Testis (tissue), 2 donors: ENCODE measurements at regions not wholly inside any gene's neighbourhood (a gene's known extent, or its start where the extent isn't known, plus 50 kb on each side); places are given as distances from the start of the nearest gene placed in this dataset.

ENCODE experiments used
- DNase-seq: peaks from one replicate; pipeline ENCODE4 v3.0.0-alpha.2; 2019
- H3K27ac ChIP-seq, 2 donors: fragments of 200-600 bp; sonication (generic); one replicate each; pipeline ENCODE4 v1.5.1; 2019
- H3K27me3 ChIP-seq: fragments of 200-600 bp; sonication (generic); one replicate; pipeline ENCODE4 v1.5.1; 2019
- H3K36me3 ChIP-seq: fragments of 200-600 bp; sonication (generic); one replicate; pipeline ENCODE4 v1.5.1; 2017; ENCODE audit warnings: low read depth; ENCODE audit errors: missing control alignments
- H3K4me1 ChIP-seq: fragments of 200-600 bp; sonication (generic); one replicate; pipeline ENCODE4 v1.5.1; 2019
- H3K4me3 ChIP-seq, 2 donors: fragments of 200-600 bp; sonication (generic); one replicate each; pipeline ENCODE4 v1.5.1; 2017 to 2019
- H3K9me3 ChIP-seq: fragments of 200-600 bp; sonication (generic); one replicate; pipeline ENCODE4 v1.5.1; 2017
- POLR2A ChIP-seq: fragments of 450-650 bp; IDR thresholded peaks from one replicate; pipeline ENCODE4 v1.6.1; 2017; ENCODE audit warnings: antibody characterized with exemption, mild to moderate bottlenecking, moderate library complexity
- WGBS, 2 donors: methylation state at CpG; one replicate each; pipeline ENCODE4 v1.1.5; 2018; 5-methylcytosine and 5-hydroxymethylcytosine counted together
- intact Hi-C: fragments of 100-400 bp; cut with DNase I; formaldehyde crosslinking; loops from one replicate; pipeline ENCODE4 v1.15.1; 2023; ENCODE audit warnings: low total_unique reads
- TF ChIP-seq, protein P1 (sequence below), 3 experiments: fragments of 450-650 bp in 2 of 3; fragments of 200-600 bp in 1 of 3; sonication (generic) in 1 of 3; IDR thresholded peaks; one replicate each; pipeline ENCODE4 v1.5.1; 2016 to 2019; ENCODE audit warnings: antibody characterized with exemption in 3 of 3, mild to moderate bottlenecking in 2 of 3, moderate library complexity in 1 of 3

DNA sequence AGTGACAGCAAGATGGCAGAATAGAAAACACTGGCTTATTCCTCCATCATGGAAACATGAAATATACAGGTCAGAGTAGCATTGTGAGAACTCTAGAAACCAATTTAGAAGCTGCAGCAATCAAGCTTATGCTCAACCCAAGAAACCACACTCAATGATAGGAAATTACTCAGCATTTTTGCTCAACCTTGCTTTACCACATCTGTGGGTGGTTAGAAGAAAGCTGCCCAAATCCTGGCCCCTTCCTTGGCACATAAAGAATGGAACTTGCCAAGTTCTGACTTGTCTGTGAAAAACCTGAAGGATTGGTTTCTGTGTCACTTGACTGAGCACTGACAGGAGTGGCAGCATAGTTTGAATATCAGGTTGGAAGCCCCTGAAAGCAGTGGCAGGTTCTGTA is 108.0 kb upstream of the MOCS1 start:
- Histone ChIP-seq H3K36me3 (no peaks in the 10 kb centered on the region), H3K27me3 (no peaks in the 10 kb centered on the region), H3K27ac (no peak overlapping the region), H3K4me1 (no peaks in the 10 kb centered on the region), H3K9me3 (no peaks in the 10 kb centered on the region), H3K4me3 (no peak overlapping the region)
- no peak for DNase-seq
- intact Hi-C loops, result no loop called here
- TF ChIP-seq POLR2A, result no peak
- TF ChIP-seq, protein P1, sequence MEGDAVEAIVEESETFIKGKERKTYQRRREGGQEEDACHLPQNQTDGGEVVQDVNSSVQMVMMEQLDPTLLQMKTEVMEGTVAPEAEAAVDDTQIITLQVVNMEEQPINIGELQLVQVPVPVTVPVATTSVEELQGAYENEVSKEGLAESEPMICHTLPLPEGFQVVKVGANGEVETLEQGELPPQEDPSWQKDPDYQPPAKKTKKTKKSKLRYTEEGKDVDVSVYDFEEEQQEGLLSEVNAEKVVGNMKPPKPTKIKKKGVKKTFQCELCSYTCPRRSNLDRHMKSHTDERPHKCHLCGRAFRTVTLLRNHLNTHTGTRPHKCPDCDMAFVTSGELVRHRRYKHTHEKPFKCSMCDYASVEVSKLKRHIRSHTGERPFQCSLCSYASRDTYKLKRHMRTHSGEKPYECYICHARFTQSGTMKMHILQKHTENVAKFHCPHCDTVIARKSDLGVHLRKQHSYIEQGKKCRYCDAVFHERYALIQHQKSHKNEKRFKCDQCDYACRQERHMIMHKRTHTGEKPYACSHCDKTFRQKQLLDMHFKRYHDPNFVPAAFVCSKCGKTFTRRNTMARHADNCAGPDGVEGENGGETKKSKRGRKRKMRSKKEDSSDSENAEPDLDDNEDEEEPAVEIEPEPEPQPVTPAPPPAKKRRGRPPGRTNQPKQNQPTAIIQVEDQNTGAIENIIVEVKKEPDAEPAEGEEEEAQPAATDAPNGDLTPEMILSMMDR (IDR thresholded peaks at IDR 0.05), result no peak

GRCh38 chr6:40039042-40039441 is 104.8 kb upstream of the MOCS1 start:
- H3K9me3 ChIP-seq, result no peaks in the 10 kb centered on the region
- no peak for TF ChIP-seq POLR2A
- TF ChIP-seq, protein P1 (IDR thresholded peaks at IDR 0.05), result no peak
- H3K36me3 ChIP-seq, result no peaks in the 10 kb centered on the region
- H3K4me1 ChIP-seq, result no peaks in the 10 kb centered on the region
- DNase-seq, result no peak
- WGBS, 2 donors, result 83 to 90% methylated on average over 3 of the region's 3 CpGs
- intact Hi-C loops, result no loop called here
- H3K4me3 ChIP-seq, result no peak overlapping the region
- no peaks in the 10 kb centered on the region for H3K27me3 ChIP-seq
- no peak overlapping the region for H3K27ac ChIP-seq

DNA sequence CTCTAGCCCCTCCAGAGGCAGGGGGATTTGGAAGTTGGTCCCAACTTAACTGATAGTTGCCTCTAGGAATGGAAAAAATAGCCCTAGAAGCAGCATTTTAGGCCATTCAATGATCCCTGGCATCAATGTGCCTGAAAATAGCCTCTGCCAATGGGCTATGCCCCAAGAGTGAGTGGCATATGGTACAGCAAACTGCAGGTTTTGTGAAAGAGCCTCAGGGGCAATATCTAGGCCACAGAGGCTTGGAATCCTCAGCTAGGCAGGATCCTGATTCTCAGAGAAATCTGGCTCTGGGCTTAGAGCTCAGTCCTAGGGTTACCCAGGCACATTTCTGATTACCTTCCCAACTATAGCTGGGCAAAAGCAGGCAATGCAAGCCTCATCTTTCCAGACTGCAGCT is 104.4 kb upstream of the MOCS1 start:
- Histone ChIP-seq H3K36me3 (no peaks in the 10 kb centered on the region), H3K4me3 (no peak overlapping the region), H3K9me3 (no peaks in the 10 kb centered on the region), H3K27me3 (no peaks in the 10 kb centered on the region), H3K27ac (no peak overlapping the region), H3K4me1 (no peaks in the 10 kb centered on the region)
- intact Hi-C loops, result no loop called here
- no peak for DNase-seq
- no peak for TF ChIP-seq POLR2A
- TF ChIP-seq, protein P1 (IDR thresholded peaks at IDR 0.05), result no peak

DNA sequence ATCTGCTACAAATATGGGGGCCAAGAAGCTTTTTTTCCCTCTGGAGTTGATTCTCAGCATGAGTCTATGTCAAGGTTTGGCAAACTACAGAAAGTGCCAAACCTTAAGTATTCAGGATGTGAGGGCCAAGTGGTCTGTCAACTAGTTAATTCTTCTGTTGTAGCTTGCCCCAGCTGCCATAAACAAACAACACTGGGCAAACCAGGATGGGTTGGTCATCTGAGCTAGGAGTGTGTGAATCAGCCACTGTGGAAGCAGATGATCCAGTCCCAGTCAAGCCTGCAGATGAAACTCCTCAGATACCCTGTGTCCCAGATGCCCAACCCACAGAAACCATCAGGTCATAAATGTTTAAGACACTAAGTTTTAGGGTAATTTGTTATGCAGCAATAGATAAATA is 103.0 kb upstream of the MOCS1 start:
- intact Hi-C loops, result no loop called here
- Histone ChIP-seq H3K4me1 (no peaks in the 10 kb centered on the region), H3K9me3 (no peaks in the 10 kb centered on the region), H3K27me3 (no peaks in the 10 kb centered on the region), H3K27ac (no peak overlapping the region), H3K4me3 (no peak overlapping the region), H3K36me3 (no peaks in the 10 kb centered on the region)
- no peak for DNase-seq
- TF ChIP-seq, protein P1 (IDR thresholded peaks at IDR 0.05), result no peak
- no peak for TF ChIP-seq POLR2A

DNA sequence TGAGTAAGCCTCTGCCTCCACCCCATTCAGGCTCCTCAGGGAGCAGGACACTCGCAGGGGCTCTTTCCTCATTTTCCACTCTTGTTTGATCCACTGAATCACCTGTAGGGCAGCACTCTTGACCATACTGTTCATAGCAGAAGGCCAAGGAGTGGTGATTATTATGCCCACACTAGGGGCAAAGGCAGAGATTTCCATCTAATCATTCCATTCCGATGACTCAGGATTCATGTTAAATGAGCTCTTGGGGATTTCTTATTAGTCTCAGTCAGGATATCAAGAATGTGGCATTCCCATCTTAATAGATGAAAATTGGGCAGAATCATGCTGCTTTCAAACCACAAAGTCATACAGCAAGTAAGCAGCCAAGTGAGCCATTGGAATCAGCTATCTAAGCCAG is 101.9 kb upstream of the MOCS1 start:
- intact Hi-C loops, result no loop called here
- H3K4me1 ChIP-seq, result no peaks in the 10 kb centered on the region
- H3K4me3 ChIP-seq, result no peak overlapping the region
- H3K9me3 ChIP-seq, result no peaks in the 10 kb centered on the region
- H3K27ac ChIP-seq, result no peak overlapping the region
- no peak for DNase-seq
- WGBS, 2 donors, result 76 to 79% methylated on average over 2 of the region's 2 CpGs
- no peak for TF ChIP-seq POLR2A
- TF ChIP-seq, protein P1 (IDR thresholded peaks at IDR 0.05), result no peak
- no peaks in the 10 kb centered on the region for H3K36me3 ChIP-seq
- no peaks in the 10 kb centered on the region for H3K27me3 ChIP-seq
